NCI-H82 (cell line): ENCODE measurements at regions not wholly inside any gene's neighbourhood (a gene's known extent, or its start where the extent isn't known, plus 50 kb on each side); places are given as distances from the start of the nearest gene placed in this dataset.

Experiments
- DNase-seq: peaks from one replicate; lab custom pipeline; 2025; lab: John Stamatoyannopoulos, UW

DNA sequence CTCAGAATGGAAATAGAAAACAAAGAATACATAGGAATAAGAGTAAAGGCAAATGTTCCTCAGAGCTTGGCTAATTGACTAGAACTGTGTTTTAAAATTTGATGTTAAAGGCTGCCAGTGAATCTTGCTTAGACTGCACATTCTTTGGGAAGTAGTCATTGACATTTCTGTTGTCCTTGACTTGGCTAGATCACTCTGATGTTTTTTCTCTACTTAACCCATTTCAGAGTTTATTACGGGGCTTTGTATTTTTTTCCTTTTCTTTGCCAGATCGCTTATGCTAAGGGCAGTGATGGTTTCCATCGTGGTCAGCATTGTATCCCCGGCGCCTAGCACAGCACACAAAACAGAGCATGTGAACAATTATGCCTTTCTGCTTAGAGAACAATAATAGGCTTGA lies 1126.7 kb upstream of the CDH9 start:
- DNase-seq: no peak

DNA sequence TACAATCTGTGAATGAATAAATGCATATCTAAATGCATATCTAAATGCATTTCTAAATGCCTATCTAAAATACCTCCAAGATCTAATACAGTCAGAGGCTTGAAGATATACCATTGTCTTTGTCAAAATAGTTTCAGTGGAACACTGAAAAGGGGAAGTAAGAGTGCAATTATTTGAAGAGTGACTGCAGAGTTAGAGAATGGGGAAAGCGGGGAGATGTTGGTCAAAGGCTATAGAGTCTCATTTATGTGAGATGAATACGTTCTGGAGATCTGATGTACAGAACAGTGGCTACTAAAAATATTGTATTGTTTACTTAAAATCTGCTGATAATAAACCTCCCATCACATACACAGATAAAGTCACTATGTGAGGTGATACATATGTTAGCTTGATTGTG lies 1126.2 kb upstream of the CDH9 start:
- DNase-seq: no peak

GRCh38 chr5:28156981-28157380 lies 1118.6 kb upstream of the CDH9 start:
- no peak for DNase-seq

GRCh38 chr5:28143519-28143918 lies 1105.1 kb upstream of the CDH9 start:
- DNase-seq: no peak

DNA sequence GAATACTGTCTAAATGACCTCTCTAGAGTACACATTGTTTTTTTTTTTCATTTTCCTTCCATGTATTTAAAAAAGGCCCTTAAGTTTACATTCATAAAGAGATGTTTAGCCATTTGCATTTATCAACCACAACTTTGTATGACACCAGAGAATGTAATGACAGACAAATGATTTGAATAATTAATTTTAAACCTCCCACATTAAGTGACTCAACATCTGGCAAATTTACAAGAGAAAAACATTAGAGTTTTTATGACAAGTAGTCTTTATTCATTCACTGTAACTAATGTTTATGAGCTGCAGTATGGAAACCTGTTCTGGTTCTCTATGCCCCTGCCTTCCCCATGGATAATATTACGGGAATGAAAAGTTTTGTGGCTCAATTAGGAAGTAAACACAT lies 1093.8 kb upstream of the CDH9 start:
- DNase-seq: no peak

DNA sequence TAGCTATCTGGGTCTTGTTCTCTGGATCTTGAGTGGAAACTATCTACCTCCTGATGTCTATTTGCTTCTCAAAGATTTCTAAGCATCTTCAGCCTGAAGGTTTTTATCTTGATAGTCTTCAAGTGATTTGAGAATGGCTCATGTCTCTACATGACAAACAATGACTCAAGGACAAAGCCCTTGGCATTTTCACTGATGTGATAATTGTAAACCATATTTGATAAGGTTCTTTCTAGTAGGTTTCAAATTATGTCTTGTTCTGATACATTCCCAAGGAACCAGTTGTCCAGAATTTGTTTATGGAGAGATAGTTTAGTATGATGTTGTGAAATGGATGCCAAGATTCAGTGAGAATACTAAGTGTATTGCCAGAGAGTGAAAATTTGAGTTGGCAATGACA lies 1079.3 kb upstream of the CDH9 start:
- no peak for DNase-seq

DNA sequence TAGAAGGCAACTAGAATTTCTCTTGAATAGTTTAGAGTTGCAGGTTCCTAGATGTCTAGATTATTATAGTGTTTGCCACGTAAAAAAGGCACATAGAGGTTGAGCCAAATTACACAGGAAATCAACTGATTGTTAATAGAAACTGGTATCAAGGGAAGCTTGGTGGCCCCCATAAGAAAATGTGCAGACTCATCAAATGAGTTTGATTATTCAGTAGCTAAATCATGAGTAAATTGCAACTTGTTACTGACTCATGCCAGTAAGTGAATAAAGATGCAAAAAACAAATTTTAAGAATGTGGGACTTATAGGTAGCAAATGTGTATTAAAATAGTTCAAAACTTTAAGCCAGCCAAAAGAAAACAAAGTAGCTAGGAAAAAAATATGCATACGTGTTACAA lies 1078.9 kb upstream of the CDH9 start:
- no peak for DNase-seq

GRCh38 chr5:28110781-28111180 lies 1072.4 kb upstream of the CDH9 start:
- no peak for DNase-seq

GRCh38 chr5:28104080-28104479 lies 1065.7 kb upstream of the CDH9 start:
- DNase-seq: no peak

GRCh38 chr5:28084069-28084468 lies 1045.7 kb upstream of the CDH9 start:
- no peak for DNase-seq

DNA sequence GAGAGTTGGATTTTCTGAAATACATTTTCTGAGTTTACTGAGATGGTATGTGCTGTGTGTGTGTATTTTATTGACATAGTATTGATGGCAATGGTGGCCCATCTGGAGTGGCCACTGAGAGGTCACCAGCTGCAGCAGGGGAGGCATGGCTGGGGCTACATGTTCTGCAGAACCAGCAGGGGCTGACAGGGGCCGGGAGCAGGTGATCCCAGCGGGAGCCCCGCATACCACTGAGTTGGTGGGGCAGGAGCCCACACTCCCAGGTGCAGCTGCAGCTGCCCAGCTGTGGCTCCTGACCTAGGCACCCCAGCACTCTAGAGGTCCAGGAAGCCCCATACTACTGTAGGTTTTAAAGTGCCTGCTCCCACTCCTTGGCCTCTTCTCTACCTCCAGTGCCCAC lies 1044.2 kb upstream of the CDH9 start:
- DNase-seq: no peak

GRCh38 chr5:28077291-28078240 lies 1039.2 kb upstream of the CDH9 start:
- DNase-seq: peak; percentile 8

- DNase-seq: no peak
These were observed 1028.5 kb upstream of the CDH9 start for GRCh38 chr5:28066856-28067255.

DNA sequence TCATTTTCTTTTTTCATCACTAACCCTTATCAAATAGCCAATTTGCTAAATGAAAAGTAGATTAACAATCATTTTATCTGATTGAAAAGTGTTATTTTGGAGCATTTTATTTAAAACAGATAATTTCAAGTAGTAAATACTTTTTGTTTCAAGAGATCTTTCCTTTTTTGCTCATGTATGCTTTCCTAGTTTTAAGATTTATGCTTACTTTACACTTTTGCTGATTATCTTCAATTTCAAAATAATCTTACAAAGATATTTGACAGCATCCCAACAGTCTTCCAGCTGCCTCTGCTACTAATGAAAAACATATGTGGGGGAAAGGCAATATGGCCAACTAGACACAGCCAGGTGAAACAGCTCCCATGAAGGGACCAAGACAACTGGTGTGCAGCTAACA lies 1027.3 kb upstream of the CDH9 start:
- DNase-seq: no peak

- DNase-seq: no peak
These were observed 1008.2 kb upstream of the CDH9 start for GRCh38 chr5:28046596-28046995.

DNA sequence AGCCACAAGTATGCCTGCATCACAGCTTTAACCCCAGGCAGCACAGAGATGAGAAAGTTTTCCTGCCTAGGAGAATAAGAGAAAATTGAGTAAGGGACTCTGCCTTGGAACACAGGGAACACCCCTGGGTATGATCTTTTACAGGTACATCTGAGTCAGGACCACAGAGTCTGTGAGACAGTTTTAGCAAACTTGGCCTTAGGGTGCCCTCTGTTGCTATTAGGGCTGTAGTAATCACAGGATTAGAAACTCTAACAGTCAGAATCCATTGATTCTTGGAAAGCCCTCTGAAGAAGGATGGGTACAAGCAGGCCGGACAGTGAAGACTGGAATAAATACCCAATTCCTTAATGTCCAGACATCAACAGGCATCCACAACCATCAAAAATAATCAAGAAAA lies 989.5 kb upstream of the CDH9 start:
- DNase-seq: no peak

GRCh38 chr5:28017178-28017577 lies 978.8 kb upstream of the CDH9 start:
- DNase-seq: no peak

GRCh38 chr5:28014779-28015178 lies 976.4 kb upstream of the CDH9 start:
- peak; percentile 31 for DNase-seq

DNA sequence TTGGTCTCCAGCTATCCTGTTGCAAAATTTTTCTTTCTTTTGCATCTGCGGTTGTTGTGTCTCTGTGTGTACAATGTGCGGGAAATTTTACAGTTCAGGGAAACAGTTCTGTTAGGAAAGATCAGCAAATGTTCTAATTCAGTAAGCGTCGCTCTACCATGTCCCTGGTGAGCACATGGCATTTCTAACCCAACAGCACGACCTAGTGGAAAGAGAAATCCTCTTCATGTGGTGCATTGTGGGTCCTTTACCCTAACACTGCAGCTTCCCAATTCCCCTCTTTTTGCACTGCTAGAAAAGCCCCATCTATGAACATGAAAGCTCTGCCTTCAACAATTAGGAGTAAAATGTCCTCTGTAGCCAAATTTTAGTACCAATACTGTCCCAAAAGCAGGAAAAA lies 974.2 kb upstream of the CDH9 start:
- peak; percentile 46 for DNase-seq

DNA sequence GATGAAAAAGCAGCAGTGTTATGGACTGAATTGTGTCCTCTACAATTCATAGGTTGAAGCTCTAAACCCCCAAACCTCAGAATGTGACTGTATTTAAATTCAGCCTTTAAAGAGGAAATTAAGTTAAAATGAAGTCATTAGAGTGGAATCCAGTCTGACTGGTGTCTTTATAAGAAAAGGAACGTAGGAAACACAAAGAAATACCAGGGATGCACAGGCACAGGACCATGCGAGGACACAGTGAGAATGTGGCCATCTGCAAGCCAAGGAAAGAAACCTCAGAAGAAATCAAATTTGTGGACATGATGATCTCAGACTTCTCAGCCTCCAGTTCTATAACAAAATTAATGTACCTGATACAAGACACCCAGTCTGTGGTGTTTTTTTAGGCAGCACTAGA lies 971.2 kb upstream of the CDH9 start:
- no peak for DNase-seq

DNA sequence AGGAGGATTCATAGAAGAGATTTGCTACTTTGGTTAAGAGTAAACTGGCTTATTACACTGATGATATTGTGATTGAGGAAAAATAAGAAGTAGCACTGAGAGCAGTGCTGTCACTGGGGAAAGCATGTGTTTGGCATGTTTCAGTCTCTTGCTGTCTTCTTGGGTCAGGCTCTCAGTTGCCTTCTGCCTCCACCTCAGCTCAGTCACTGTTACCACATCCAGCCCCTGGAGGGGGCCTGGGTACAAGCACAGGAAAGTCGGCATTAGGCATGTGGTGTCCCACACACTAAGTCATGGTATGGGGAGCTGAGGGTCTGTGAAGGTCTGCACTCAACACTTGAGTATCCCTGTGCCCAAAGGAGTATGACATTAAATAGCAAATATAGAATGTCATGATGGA lies 958.3 kb upstream of the CDH9 start:
- no peak for DNase-seq

DNA sequence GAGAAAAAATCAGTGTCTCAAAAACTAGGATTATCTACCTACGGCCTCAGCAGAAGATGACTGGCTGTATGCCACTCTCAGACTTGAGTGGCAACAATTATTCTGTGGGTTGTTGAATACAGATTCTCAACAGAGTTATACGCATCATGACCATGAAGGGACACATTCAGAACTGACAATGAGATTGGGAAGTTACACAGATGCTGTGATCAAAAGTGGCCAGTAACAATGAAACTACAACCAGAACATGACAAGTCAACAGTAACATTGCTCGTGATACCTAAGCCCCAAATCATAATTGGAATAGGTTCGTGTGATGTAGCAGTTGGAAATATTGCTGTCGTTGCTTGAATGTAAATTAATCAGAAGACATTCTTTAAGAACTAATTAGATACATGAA lies 957.5 kb upstream of the CDH9 start:
- no peak for DNase-seq

DNA sequence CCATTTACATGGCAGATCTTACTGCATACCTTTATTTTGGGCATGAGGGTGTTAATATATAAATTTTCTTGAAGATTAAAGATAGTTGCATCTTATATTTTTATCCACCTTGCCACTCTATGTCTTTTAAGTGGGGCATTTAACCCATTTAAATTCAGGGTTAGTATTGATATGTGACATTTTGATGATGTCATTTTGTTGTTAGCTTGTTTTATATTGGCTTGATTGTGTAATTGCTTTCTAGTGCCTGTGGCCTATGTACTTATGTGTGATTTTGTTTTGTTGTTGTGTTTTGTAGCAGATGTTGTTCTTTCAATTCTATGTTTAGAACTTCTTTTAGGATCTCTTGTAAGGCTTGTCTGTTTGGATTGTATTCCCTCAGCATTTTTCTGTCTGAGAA lies 939.9 kb upstream of the CDH9 start:
- DNase-seq: no peak

DNA sequence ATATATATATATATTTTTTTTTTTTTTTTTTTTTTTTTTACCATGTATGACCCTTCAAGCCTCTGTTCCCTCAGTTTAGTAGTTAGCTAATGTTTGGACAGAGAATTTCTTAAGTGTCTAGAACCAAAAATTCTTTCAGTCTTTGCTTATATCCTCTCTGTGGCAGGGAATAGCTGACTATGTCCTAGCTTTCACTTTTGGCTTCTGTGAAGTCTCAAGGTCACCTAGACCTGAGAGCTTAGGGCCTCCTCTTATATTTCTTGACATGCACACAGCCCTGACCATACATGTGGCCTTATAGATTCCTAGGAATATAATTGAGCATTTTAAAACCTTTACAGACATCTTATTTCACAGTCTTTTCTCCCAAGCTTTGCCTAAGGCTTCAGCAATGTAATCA lies 930.8 kb upstream of the CDH9 start:
- DNase-seq: no peak
